RWPE1 (cell line): ENCODE measurements at regions not wholly inside any gene's neighbourhood (a gene's known extent, or its start where the extent isn't known, plus 50 kb on each side); places are given as distances from the start of the nearest gene placed in this dataset.
"Not testable (repeated sequence)": the region's sequence is repeated elsewhere in the genome, so short reads cannot be mapped to it uniquely, and the experiment has no call there.

Experiments used
- CTCF ChIA-PET: fragments of 350-600 bp; sonication (Branson Sonifier 250); formaldehyde crosslinking; extraction: SDS; loops from one replicate; lab custom pipeline; 2021; lab: Yijun Ruan, JAX
- POLR2A ChIA-PET: fragments of 400-600 bp; formaldehyde crosslinking; extraction: SDS; loops from one replicate; lab custom pipeline; 2020; ENCODE audit warnings: antibody characterized with exemption; ENCODE audit not compliant: low non-redundant PET; lab: Yijun Ruan, JAX
- DNase-seq: peaks from one replicate; pipeline ENCODE4 v3.0.0; 2012; ENCODE audit warnings: low spot score
- H3K27ac ChIP-seq: fragments of 450-650 bp; 2 replicates; pipeline ENCODE4 v1.5.1; 2017
- CTCF ChIP-seq: fragments of 450-650 bp; conservative IDR thresholded peaks from 2 replicates; pipeline ENCODE4 v1.5.1; 2017; ENCODE audit warnings: low read depth, mild to moderate bottlenecking

GRCh38 chr7:149637911-149638565, 135.3 kb downstream of the ZNF467 start:
- ChIA-PET CTCF (interaction anchor here (0.6 kb wide), 1 partner anchor 123 kb away, joined by 7 read pairs; no protein-coding TSS in a partner anchor), POLR2A (no interaction called here)
- no peak for DNase-seq
- TF ChIP-seq CTCF: no peak
- H3K27ac ChIP-seq: no peak overlapping the region

GRCh38 chr7:149635561-149636329, 137.6 kb downstream of the ZNF467 start:
- no peak for DNase-seq
- POLR2A ChIA-PET: no interaction called here
- H3K27ac ChIP-seq: no peak overlapping the region
- CTCF ChIA-PET: no interaction called here
- TF ChIP-seq CTCF: no peak

- POLR2A ChIA-PET: no interaction called here
- CTCF ChIA-PET: interaction anchor here (0.5 kb wide), 1 partner anchor 763 kb away, joined by 3 read pairs; no protein-coding TSS in a partner anchor
- DNase-seq: no peak
- TF ChIP-seq CTCF: no peak
- H3K27ac ChIP-seq: no peak overlapping the region
Observed at GRCh38 chr7:149633976-149634945, 136.7 kb upstream of the ZNF746 start.

- CTCF ChIA-PET, POLR2A ChIA-PET, H3K27ac ChIP-seq, DNase-seq: not testable (repeated sequence)
Observed at GRCh38 chr7:149628361-149629149, 130.9 kb upstream of the ZNF746 start.

- ChIA-PET POLR2A (no interaction called here), CTCF (no interaction called here)
- TF ChIP-seq CTCF: no peak
- no peak for DNase-seq
- H3K27ac ChIP-seq: no peak overlapping the region
Observed at GRCh38 chr7:149627911-149628310, 130.3 kb upstream of the ZNF746 start.

- no peak for DNase-seq
- TF ChIP-seq CTCF: no peak
- ChIA-PET POLR2A (no interaction called here), CTCF (no interaction called here)
- no peak overlapping the region for H3K27ac ChIP-seq
Observed at GRCh38 chr7:149626972-149627371, 129.4 kb upstream of the ZNF746 start.
